Breast epithelium (tissue), 4 donors: ENCODE measurements at regions not wholly inside any gene's neighbourhood (a gene's known extent, or its start where the extent isn't known, plus 50 kb on each side); places are given as distances from the start of the nearest gene placed in this dataset.

Source experiments
- DNase-seq, 2 donors: peaks; one replicate each; pipeline ENCODE4 v3.0.0-alpha.2; 2019; ENCODE audit warnings: low spot score in 2 of 2
- H3K27ac ChIP-seq, 2 donors: fragments of 200-600 bp; sonication (generic) in 1 of 2; one replicate each; pipeline ENCODE4 v1.5.1; 2016 to 2019; ENCODE audit warnings: mild to moderate bottlenecking in 1 of 2
- H3K27me3 ChIP-seq, 2 donors: fragments of 200-600 bp; sonication (generic) in 1 of 2; one replicate each; pipeline versions ENCODE4 v1.5.1 to v1.6.0; 2017 to 2019; ENCODE audit warnings: control low read depth in 1 of 2, mild to moderate bottlenecking in 1 of 2
- H3K36me3 ChIP-seq: fragments of 200-600 bp; one replicate; pipeline ENCODE4 v1.5.1; 2019
- H3K4me1 ChIP-seq, 2 donors: fragments of 200-600 bp; sonication (generic); one replicate each; pipeline ENCODE4 v1.5.1; 2016 to 2019; ENCODE audit warnings: control low read depth in 1 of 2
- H3K4me3 ChIP-seq, 3 donors: fragments of 200-600 bp; sonication (generic); 1 replicate in 2 of 3; 2 replicates in 1 of 3; pipeline ENCODE4 v1.5.1; 2016 to 2019; ENCODE audit warnings: mild to moderate bottlenecking in 3 of 3, moderate library complexity in 2 of 3
- H3K9me3 ChIP-seq, 2 donors: fragments of 200-600 bp; sonication (generic) in 1 of 2; one replicate each; pipeline ENCODE4 v1.5.1; 2016 to 2019; ENCODE audit warnings: control low read depth in 1 of 2
- POLR2A ChIP-seq: fragments of 450-650 bp; IDR thresholded peaks from one replicate; pipeline ENCODE4 v1.6.1; 2016; ENCODE audit warnings: antibody characterized with exemption, mild to moderate bottlenecking, moderate library complexity
- POLR2AphosphoS5 ChIP-seq, 3 donors: sonication (generic); formaldehyde crosslinking; IDR thresholded peaks; one replicate each; pipeline ENCODE4 v1.6.1; 2017; ENCODE audit warnings: antibody characterized with exemption in 3 of 3
- intact Hi-C: fragments of 100-400 bp; cut with DNase I; formaldehyde crosslinking; loops from one replicate; pipeline ENCODE4 v1.15.1; 2023; ENCODE audit warnings: low total_unique reads
- TF ChIP-seq, protein P1 (sequence below), 3 donors: fragments of 450-650 bp; IDR thresholded peaks; one replicate each; pipeline ENCODE4 v1.5.1; 2016 to 2017; ENCODE audit warnings: antibody characterized with exemption in 3 of 3, mild to moderate bottlenecking in 3 of 3, moderate library complexity in 3 of 3

DNA sequence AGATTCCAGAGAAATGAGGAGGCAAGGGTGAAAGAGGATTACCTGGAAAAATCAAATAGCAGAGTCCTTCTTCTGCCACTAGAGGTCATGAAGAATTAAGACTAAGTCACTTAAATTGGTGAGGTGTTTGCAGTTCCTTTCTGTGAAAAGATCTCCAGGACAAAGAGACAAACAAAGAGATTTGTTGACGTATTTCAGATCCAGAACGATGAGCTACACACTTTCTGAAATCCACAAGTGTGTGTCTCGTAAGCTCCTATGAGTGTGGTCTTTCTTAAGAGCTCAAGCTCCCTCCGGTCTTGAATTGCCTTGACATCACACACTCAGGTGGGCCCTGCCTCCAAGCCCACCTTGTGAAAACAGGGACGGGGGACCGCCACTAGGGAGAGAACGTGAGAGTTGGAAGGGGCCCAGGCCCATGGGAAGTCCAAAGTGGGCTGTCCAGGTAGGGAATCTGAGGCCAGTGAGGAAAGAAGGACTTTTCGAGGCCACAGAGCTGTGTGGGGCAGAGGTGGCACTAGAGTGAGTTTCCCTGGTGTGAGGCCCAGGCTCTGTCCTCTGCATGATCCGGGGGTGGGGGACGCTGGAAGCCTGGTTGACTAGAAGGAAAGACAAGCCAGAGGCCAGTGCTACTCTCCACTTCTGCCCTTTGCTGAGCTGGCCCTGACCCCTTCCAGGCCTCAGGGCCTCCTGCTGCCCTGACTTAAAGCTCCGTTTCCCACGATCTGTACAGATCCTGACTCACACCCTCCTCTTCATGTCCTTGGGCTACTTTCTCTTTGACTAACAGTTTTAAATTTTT is 168.1 kb upstream of the NCK2 start:
- no peaks in the 10 kb centered on the region for H3K27me3 ChIP-seq
- DNase-seq = no peak
- peak overlapping the region in 2 of 3 donors; percentile 14 to 22 for H3K4me3 ChIP-seq
- H3K4me1 ChIP-seq = peaks cover 0 to 3% of the 10 kb centered on the region in 2 donors
- peak overlapping the region; percentile 67 to 81 for H3K27ac ChIP-seq
- no peaks in the 10 kb centered on the region for H3K36me3 ChIP-seq
- no peaks in the 10 kb centered on the region for H3K9me3 ChIP-seq
- intact Hi-C loops = no loop called here
- TF ChIP-seq, protein P1, sequence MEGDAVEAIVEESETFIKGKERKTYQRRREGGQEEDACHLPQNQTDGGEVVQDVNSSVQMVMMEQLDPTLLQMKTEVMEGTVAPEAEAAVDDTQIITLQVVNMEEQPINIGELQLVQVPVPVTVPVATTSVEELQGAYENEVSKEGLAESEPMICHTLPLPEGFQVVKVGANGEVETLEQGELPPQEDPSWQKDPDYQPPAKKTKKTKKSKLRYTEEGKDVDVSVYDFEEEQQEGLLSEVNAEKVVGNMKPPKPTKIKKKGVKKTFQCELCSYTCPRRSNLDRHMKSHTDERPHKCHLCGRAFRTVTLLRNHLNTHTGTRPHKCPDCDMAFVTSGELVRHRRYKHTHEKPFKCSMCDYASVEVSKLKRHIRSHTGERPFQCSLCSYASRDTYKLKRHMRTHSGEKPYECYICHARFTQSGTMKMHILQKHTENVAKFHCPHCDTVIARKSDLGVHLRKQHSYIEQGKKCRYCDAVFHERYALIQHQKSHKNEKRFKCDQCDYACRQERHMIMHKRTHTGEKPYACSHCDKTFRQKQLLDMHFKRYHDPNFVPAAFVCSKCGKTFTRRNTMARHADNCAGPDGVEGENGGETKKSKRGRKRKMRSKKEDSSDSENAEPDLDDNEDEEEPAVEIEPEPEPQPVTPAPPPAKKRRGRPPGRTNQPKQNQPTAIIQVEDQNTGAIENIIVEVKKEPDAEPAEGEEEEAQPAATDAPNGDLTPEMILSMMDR (IDR thresholded peaks at IDR 0.05) = peak; percentile 52 to 78 (median 53)
- TF ChIP-seq POLR2AphosphoS5 (IDR thresholded peaks at IDR 0.05) = no peak

GRCh38 chr2:105576050-105576439 is 168.7 kb upstream of the NCK2 start:
- intact Hi-C loops = no loop called here
- Histone ChIP-seq H3K9me3 (no peaks in the 10 kb centered on the region), H3K27ac (peak overlapping the region; percentile 67 to 81)

GRCh38 chr2:105575499-105576025 is 169.2 kb upstream of the NCK2 start:
- TF ChIP-seq POLR2A (no peak), POLR2AphosphoS5 (IDR thresholded peaks at IDR 0.05) (no peak)
- TF ChIP-seq, protein P1 (IDR thresholded peaks at IDR 0.05) = no peak
- Histone ChIP-seq H3K9me3 (no peaks in the 10 kb centered on the region), H3K4me1 (peaks cover 0 to 3% of the 10 kb centered on the region in 2 donors), H3K36me3 (no peaks in the 10 kb centered on the region), H3K27me3 (no peaks in the 10 kb centered on the region), H3K27ac (peak overlapping the region; percentile 67 to 81), H3K4me3 (peak overlapping the region in 2 of 3 donors; percentile 14 to 18)
- intact Hi-C loops = no loop called here
- no peak for DNase-seq

More at GRCh38 chr2:105576050-105576439, 168.7 kb upstream of the NCK2 start:
- DNase-seq = no peak
- Histone ChIP-seq H3K4me1 (peaks cover 0 to 3% of the 10 kb centered on the region in 2 donors), H3K36me3 (no peaks in the 10 kb centered on the region), H3K27me3 (no peaks in the 10 kb centered on the region), H3K4me3 (peak overlapping the region in 2 of 3 donors; percentile 14 to 22)
- TF ChIP-seq POLR2A (no peak), POLR2AphosphoS5 (IDR thresholded peaks at IDR 0.05) (no peak)
- TF ChIP-seq, protein P1 (IDR thresholded peaks at IDR 0.05) = no peak

DNA sequence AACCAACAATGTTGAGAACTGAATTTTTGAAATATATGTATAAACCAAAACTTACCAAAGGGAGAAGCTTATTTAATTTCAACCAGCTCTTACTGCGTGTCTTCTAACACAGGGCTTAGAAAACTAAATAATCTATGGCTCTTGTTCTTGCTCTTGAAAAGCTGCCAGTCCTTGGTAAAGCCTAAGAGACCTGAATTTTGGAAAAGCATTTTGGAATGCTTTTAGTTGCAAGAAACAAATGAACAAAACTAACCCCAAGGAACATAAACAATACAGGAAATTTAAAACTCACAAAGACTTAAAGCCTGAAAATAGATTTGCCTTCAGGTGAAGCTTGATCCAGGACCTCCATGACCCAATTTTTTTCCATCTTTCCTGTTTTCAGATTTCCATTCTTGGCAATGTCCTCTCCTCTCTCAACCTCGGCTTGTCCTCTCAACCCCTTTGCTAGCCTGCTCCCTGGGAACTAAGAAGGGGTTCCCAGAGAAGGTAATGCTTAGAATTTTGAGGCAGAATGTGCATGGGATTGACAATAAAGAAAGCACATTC is 169.8 kb upstream of the NCK2 start:
- Histone ChIP-seq H3K27ac (peak overlapping the region in 1 of 2 donors; percentile 67), H3K27me3 (no peaks in the 10 kb centered on the region), H3K36me3 (no peaks in the 10 kb centered on the region), H3K9me3 (no peaks in the 10 kb centered on the region), H3K4me1 (peaks cover 0 to 3% of the 10 kb centered on the region in 2 donors), H3K4me3 (no peak overlapping the region)
- intact Hi-C loops = no loop called here
- TF ChIP-seq POLR2AphosphoS5 (IDR thresholded peaks at IDR 0.05) = no peak
- TF ChIP-seq, protein P1 (IDR thresholded peaks at IDR 0.05) = no peak
- no peak for TF ChIP-seq POLR2A
- DNase-seq = no peak
